Activated T-cell treated with anti-CD3 and anti-CD28 coated beads, Interleukin-2, amount 50 U/mL, for 24 hours (primary cell): ENCODE measurements at regions not wholly inside any gene's neighbourhood (a gene's known extent, or its start where the extent isn't known, plus 50 kb on each side); places are given as distances from the start of the nearest gene placed in this dataset.

ENCODE experiments used
- DNase-seq: peaks from one replicate; pipeline ENCODE4 v3.0.0-alpha.2; 2020
- H3K27ac Mint-ChIP-seq: 2 replicates; pipeline ENCODE4 v1.8.0; 2020; ENCODE audit warnings: mild to moderate bottlenecking, mixed read lengths
- H3K27me3 Mint-ChIP-seq: 2 replicates; pipeline ENCODE4 v1.8.0; 2020; ENCODE audit warnings: mixed read lengths
- H3K36me3 Mint-ChIP-seq: 2 replicates; pipeline ENCODE4 v1.8.0; 2020; ENCODE audit warnings: low read depth, mixed read lengths
- H3K4me1 Mint-ChIP-seq: 2 replicates; pipeline ENCODE4 v1.8.0; 2020; ENCODE audit warnings: low read depth, mixed read lengths
- H3K4me3 Mint-ChIP-seq: 2 replicates; pipeline ENCODE4 v1.8.0; 2020; ENCODE audit warnings: mild to moderate bottlenecking, moderate library complexity, mixed read lengths
- H3K9me3 Mint-ChIP-seq: 2 replicates; pipeline ENCODE4 v1.8.0; 2020; ENCODE audit warnings: mixed read lengths

DNA sequence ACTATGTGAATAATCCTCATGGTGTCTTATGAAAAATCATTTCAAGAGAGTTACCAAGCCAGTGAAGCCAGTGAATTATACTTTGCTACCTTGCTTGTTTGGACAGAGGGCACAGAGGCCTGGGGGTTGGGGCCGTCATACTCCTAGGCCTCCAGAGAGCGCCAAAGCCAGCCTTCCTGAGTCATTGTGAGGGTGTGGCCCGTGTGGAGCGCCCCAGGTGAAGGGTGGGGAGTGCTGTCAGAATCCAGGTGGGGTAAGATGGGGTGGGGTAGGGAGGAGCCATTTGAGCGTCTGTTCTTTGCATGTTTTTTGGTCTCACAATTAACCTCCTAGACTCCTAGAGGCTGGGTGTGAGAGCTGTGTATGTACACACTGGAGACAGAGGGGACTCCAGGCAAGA lies 71.1 kb downstream of the PERP start:
- no peaks in the 10 kb centered on the region for H3K36me3 Mint-ChIP-seq
- peaks cover 4% of the 10 kb centered on the region for H3K27me3 Mint-ChIP-seq
- no peak for DNase-seq
- H3K9me3 Mint-ChIP-seq, result no peaks in the 10 kb centered on the region
- H3K27ac Mint-ChIP-seq, result no peak overlapping the region
- H3K4me1 Mint-ChIP-seq, result no peaks in the 10 kb centered on the region
- no peak overlapping the region for H3K4me3 Mint-ChIP-seq

DNA sequence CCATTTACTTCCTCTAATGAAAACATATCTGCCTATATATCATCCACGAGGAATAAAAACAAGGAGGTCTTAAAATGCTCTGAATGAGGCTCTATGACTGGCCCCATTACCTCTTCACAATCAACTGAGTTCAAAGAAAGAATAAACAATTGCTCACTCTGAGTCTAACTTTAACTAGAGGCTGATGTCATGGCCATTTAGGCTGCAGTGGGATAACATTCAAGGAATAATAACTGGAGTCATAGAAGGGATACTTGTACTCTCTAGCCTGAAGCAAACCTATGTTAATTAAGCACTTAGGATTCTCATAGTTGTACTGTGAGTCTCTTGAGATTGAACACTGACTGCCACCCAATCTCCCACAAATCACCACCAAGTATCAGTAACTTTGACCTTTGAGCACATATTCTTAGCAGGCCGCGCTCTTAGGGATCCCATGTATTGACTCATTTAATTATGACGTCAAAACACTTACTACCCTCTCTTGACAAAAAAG lies 70.2 kb downstream of the PERP start:
- H3K36me3 Mint-ChIP-seq, result no peaks in the 10 kb centered on the region
- DNase-seq, result no peak

DNA sequence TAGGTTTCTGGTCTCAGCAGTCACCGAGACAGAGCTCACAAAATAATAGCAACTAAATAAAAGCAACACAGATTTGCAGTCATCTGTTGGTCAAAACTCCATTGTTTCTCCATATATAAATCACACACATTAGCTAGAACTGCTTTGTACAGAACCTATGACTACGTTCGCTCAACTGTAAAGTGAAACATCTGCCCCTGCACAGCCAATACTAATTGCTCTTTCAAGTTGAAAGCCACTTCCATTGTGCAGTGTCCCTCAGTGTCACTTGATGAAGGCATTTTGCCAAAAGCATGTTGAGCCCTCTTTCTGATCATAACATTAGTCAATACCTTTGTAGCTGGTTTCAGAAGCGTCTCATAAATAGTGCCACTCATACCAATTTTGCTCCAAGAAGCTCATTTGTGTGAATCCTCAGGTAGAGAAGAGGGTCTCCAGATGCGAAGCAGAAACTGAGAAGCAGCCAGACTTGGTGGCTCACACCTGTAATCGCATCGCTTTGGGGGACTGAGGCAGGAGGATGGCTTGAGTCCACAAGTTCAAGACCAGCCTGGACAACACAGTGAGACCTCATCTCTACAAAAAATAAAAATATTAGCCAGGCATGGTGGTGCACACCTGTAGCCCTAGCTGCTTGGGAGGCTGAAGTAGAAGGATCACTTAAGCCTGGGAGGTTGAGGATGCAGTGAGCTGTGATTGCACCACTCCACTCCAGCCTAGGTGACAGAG lies 68.9 kb downstream of the PERP start:
- no peaks in the 10 kb centered on the region for H3K4me1 Mint-ChIP-seq
- no peaks in the 10 kb centered on the region for H3K36me3 Mint-ChIP-seq
- peaks cover 4% of the 10 kb centered on the region for H3K27me3 Mint-ChIP-seq
- H3K4me3 Mint-ChIP-seq, result no peak overlapping the region
- no peak for DNase-seq
- H3K27ac Mint-ChIP-seq, result no peak overlapping the region
- H3K9me3 Mint-ChIP-seq, result no peaks in the 10 kb centered on the region

More for the DNA sequence above, 70.2 kb downstream of the PERP start:
- no peak overlapping the region for H3K4me3 Mint-ChIP-seq
- H3K9me3 Mint-ChIP-seq, result no peaks in the 10 kb centered on the region
- peaks cover 4% of the 10 kb centered on the region for H3K27me3 Mint-ChIP-seq
- H3K4me1 Mint-ChIP-seq, result no peaks in the 10 kb centered on the region
- no peak overlapping the region for H3K27ac Mint-ChIP-seq
